GM12878 (cell line): ENCODE measurements at regions not wholly inside any gene's neighbourhood (a gene's known extent, or its start where the extent isn't known, plus 50 kb on each side); places are given as distances from the start of the nearest gene placed in this dataset.

ENCODE experiments used
- ATAC-seq: fragments of 200-7000 bp; cut with Tn5 transposase; 3 replicates; pipeline ENCODE4 v1.9.1; 2020; ENCODE audit warnings: mild to moderate bottlenecking, moderate library complexity
- BruUV-seq: library from RNA; stranded (reverse); fragments of 400-500 nt; replicated peaks from 2 replicates; lab custom pipeline; 2021; lab: Mats Ljungman, UMichigan
- CTCF ChIA-PET: fragments of 300-600 bp; sonication (Branson Sonifier 250); formaldehyde crosslinking; extraction: SDS; loops from one replicate; lab custom pipeline; 2021; ENCODE audit warnings: inconsistent platforms; lab: Yijun Ruan, JAX
- POLR2A ChIA-PET: fragments of 350-600 bp; formaldehyde crosslinking; extraction: SDS; loops from one replicate; lab custom pipeline; 2021; ENCODE audit warnings: inconsistent platforms; lab: Charles Lee
- RAD21 ChIA-PET: fragments of 300-600 bp; sonication (Branson Sonifier 250); formaldehyde crosslinking; loops from one replicate; lab custom pipeline; 2023; ENCODE audit warnings: antibody characterized with exemption; ENCODE audit not compliant: unreplicated experiment; lab: Charles Lee
- SMC1A ChIA-PET: fragments of 300-600 bp; sonication (Branson Sonifier 250); formaldehyde crosslinking; loops from one replicate; lab custom pipeline; 2023; ENCODE audit not compliant: unreplicated experiment, uncharacterized antibody; lab: Charles Lee
- DNase-seq: peaks from one replicate; pipeline ENCODE4 v3.0.0-alpha.2; 2011; ENCODE audit warnings: low read depth, low spot score
- FAIRE-seq: peaks from 3 replicates; lab custom pipeline; 2011; peaks lifted over from hg19 to GRCh38; lab: Jason Lieb, UNC
- H2AFZ ChIP-seq: 2 replicates; pipeline ENCODE4 v1.6.0; 2011; ENCODE audit warnings: low read depth, low read length, control low read depth; ENCODE audit not compliant: control insufficient read depth
- H3K27ac ChIP-seq: 2 replicates; pipeline ENCODE4 v1.5.1; 2011; ENCODE audit warnings: control low read depth; ENCODE audit not compliant: control insufficient read depth, insufficient read depth
- H3K27me3 ChIP-seq, 2 experiments: replicated peaks in 1 of 2; 2 replicates each; pipeline versions ENCODE4 v1.6.0 to v1.6.1; 2011; ENCODE audit warnings: low read length in 1 of 2; ENCODE audit not compliant: control insufficient read depth in 2 of 2, insufficient read depth in 2 of 2
- H3K36me3 ChIP-seq, 2 experiments: 2 replicates each; pipeline ENCODE4 v1.5.1; 2011; ENCODE audit warnings: low read length in 1 of 2; ENCODE audit not compliant: control insufficient read depth in 2 of 2, insufficient read depth in 2 of 2
- H3K4me1 ChIP-seq: 2 replicates; pipeline ENCODE4 v1.6.1; 2011; ENCODE audit warnings: mild to moderate bottlenecking, low read length, moderate library complexity, mixed read lengths; ENCODE audit not compliant: control insufficient read depth, insufficient read depth
- H3K4me2 ChIP-seq: 2 replicates; pipeline ENCODE4 v1.6.0; 2011; ENCODE audit warnings: control low read depth; ENCODE audit not compliant: control insufficient read depth, insufficient read depth
- H3K4me3 ChIP-seq: fragments of 200-600 bp; sonication (generic); 2 replicates; pipeline ENCODE4 v1.5.1; 2016
- H3K79me2 ChIP-seq: 2 replicates; pipeline ENCODE4 v1.6.0; 2011; ENCODE audit warnings: low read length; ENCODE audit not compliant: control insufficient read depth, insufficient read depth
- H3K9ac ChIP-seq: 2 replicates; pipeline ENCODE4 v1.8.0; 2011; ENCODE audit warnings: low read length, control low read depth, mixed read lengths; ENCODE audit not compliant: control insufficient read depth, insufficient read depth
- H3K9me3 ChIP-seq: replicated peaks from 3 replicates; pipeline ENCODE4 v1.5.1; 2011; ENCODE audit warnings: mild to moderate bottlenecking, low read length; ENCODE audit not compliant: control insufficient read depth, insufficient read depth
- H4K20me1 ChIP-seq: 2 replicates; pipeline ENCODE4 v1.6.0; 2011; ENCODE audit not compliant: control insufficient read depth, insufficient read depth
- ATF7 ChIP-seq: fragments of 450-650 bp; IDR thresholded peaks from 2 replicates; pipeline ENCODE4 v1.6.1; 2016; ENCODE audit warnings: low read depth, mild to moderate bottlenecking
- CHD4 ChIP-seq: fragments of 200-600 bp; sonication (generic); IDR thresholded peaks from 2 replicates; pipeline ENCODE4 v1.6.1; 2016; ENCODE audit warnings: mild to moderate bottlenecking
- DPF2 ChIP-seq: fragments of 450-650 bp; IDR thresholded peaks from 2 replicates; pipeline ENCODE4 v1.6.1; 2017; ENCODE audit warnings: mild to moderate bottlenecking
- JUND ChIP-seq: IDR thresholded peaks from 2 replicates; pipeline ENCODE4 v1.6.1; 2012; ENCODE audit warnings: low read depth, mild to moderate bottlenecking, low read length, improper control_type of control experiment, moderate library complexity
- KDM1A ChIP-seq: fragments of 200-600 bp; sonication (generic); IDR thresholded peaks from 2 replicates; pipeline ENCODE4 v1.6.1; 2016; ENCODE audit warnings: borderline replicate concordance
- MEF2A ChIP-seq: IDR thresholded peaks from 2 replicates; pipeline ENCODE4 v1.6.1; 2011; ENCODE audit warnings: low read depth, mild to moderate bottlenecking, low read length, moderate library complexity; ENCODE audit not compliant: insufficient read depth
- NR2F1 ChIP-seq: fragments of 450-650 bp; conservative IDR thresholded peaks from 2 replicates; pipeline ENCODE4 v1.6.1; 2017; ENCODE audit warnings: mild to moderate bottlenecking
- SIN3A ChIP-seq: IDR thresholded peaks from 2 replicates; pipeline ENCODE4 v1.6.1; 2012; ENCODE audit warnings: low read depth, low read length, improper control_type of control experiment
- SMAD1 ChIP-seq: fragments of 450-650 bp; IDR thresholded peaks from 2 replicates; pipeline ENCODE4 v1.6.1; 2018; ENCODE audit warnings: mild to moderate bottlenecking, low read depth; ENCODE audit not compliant: partially characterized antibody
- SREBF1 ChIP-seq: IDR thresholded peaks from 2 replicates; pipeline ENCODE4 v1.6.1; 2012; ENCODE audit warnings: mild to moderate bottlenecking, low read length
- TAF1 ChIP-seq: IDR thresholded peaks from 2 replicates; pipeline ENCODE4 v1.6.1; 2011; ENCODE audit warnings: mild to moderate bottlenecking, low read depth, low read length, borderline replicate concordance
- ZNF207 ChIP-seq: fragments of 450-650 bp; IDR thresholded peaks from 2 replicates; pipeline ENCODE4 v1.6.1; 2014; ENCODE audit warnings: antibody characterized with exemption, mild to moderate bottlenecking, borderline replicate concordance
- WGBS: methylation state at CpG from one replicate; pipeline ENCODE4 v1.1.6; 2016; ENCODE audit warnings: low lambda C conversion rate; ENCODE audit not compliant: insufficient replicate concordance, insufficient coverage; ENCODE audit errors: missing lambda C conversion rate; 5-methylcytosine and 5-hydroxymethylcytosine counted together
- in situ Hi-C: fragments of 300-500 bp; cut with MboI; formaldehyde crosslinking; loops from 9 replicates; pipeline ENCODE4 v1.14.3; 2018; ENCODE audit warnings: mixed read lengths
- intact Hi-C: fragments of 100-400 bp; cut with micrococcal nuclease; formaldehyde crosslinking; loops from one replicate; pipeline ENCODE4 v1.14.2; 2022; ENCODE audit not compliant: unreplicated experiment
- TF ChIP-seq, protein P1 (sequence below): fragments of 450-650 bp; IDR thresholded peaks from 2 replicates; pipeline ENCODE4 v1.6.1; 2017; ENCODE audit warnings: mild to moderate bottlenecking, moderate library complexity
- TF ChIP-seq, protein P2 (sequence below): fragments of 450-650 bp; IDR thresholded peaks from 2 replicates; pipeline ENCODE4 v1.6.1; 2018; ENCODE audit warnings: mild to moderate bottlenecking, low read depth, moderate library complexity; ENCODE audit not compliant: partially characterized antibody
- TF ChIP-seq, protein P3 (sequence below): fragments of 150-350 bp; IDR thresholded peaks from 2 replicates; pipeline ENCODE4 v1.6.1; 2016; ENCODE audit warnings: low read depth, low read length

- H3K9me3 ChIP-seq = peaks cover 3% of the 10 kb centered on the region; the same call in 1 of the 3 replicates
- no peak for FAIRE-seq
- no peak for DNase-seq
- SMC1A ChIA-PET = no interaction called here
- H3K4me2 ChIP-seq = no peak overlapping the region
- RAD21 ChIA-PET = no interaction called here
- no peaks in the 10 kb centered on the region for H3K27me3 ChIP-seq
- H3K4me3 ChIP-seq = no peak overlapping the region
- no peaks in the 10 kb centered on the region for H4K20me1 ChIP-seq
- no peak overlapping the region for H3K27ac ChIP-seq
- no peak for ATAC-seq
- no peak overlapping the region for H3K9ac ChIP-seq
- in situ Hi-C loops = no loop called here
- H3K36me3 ChIP-seq = no peaks in the 10 kb centered on the region
- H3K4me1 ChIP-seq = peaks cover 36% of the 10 kb centered on the region
- CTCF ChIA-PET = no interaction called here
- no TSS peak for BruUV-seq
- H2AFZ ChIP-seq = no peak overlapping the region
- WGBS = 68% methylated on average over 19 of the region's 27 CpGs
- intact Hi-C loops = no loop called here
- TF ChIP-seq MEF2A (no peak), NR2F1 (no peak), JUND (no peak), KDM1A (no peak), ATF7 (no peak), TAF1 (no peak), SREBF1 (no peak), SIN3A (no peak), SMAD1 (no peak), CHD4 (no peak), DPF2 (no peak), ZNF207 (no peak)
- TF ChIP-seq, protein P1, sequence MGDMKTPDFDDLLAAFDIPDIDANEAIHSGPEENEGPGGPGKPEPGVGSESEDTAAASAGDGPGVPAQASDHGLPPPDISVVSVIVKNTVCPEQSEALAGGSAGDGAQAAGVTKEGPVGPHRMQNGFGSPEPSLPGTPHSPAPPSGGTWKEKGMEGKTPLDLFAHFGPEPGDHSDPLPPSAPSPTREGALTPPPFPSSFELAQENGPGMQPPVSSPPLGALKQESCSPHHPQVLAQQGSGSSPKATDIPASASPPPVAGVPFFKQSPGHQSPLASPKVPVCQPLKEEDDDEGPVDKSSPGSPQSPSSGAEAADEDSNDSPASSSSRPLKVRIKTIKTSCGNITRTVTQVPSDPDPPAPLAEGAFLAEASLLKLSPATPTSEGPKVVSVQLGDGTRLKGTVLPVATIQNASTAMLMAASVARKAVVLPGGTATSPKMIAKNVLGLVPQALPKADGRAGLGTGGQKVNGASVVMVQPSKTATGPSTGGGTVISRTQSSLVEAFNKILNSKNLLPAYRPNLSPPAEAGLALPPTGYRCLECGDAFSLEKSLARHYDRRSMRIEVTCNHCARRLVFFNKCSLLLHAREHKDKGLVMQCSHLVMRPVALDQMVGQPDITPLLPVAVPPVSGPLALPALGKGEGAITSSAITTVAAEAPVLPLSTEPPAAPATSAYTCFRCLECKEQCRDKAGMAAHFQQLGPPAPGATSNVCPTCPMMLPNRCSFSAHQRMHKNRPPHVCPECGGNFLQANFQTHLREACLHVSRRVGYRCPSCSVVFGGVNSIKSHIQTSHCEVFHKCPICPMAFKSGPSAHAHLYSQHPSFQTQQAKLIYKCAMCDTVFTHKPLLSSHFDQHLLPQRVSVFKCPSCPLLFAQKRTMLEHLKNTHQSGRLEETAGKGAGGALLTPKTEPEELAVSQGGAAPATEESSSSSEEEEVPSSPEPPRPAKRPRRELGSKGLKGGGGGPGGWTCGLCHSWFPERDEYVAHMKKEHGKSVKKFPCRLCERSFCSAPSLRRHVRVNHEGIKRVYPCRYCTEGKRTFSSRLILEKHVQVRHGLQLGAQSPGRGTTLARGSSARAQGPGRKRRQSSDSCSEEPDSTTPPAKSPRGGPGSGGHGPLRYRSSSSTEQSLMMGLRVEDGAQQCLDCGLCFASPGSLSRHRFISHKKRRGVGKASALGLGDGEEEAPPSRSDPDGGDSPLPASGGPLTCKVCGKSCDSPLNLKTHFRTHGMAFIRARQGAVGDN = no peak
- TF ChIP-seq, protein P2, sequence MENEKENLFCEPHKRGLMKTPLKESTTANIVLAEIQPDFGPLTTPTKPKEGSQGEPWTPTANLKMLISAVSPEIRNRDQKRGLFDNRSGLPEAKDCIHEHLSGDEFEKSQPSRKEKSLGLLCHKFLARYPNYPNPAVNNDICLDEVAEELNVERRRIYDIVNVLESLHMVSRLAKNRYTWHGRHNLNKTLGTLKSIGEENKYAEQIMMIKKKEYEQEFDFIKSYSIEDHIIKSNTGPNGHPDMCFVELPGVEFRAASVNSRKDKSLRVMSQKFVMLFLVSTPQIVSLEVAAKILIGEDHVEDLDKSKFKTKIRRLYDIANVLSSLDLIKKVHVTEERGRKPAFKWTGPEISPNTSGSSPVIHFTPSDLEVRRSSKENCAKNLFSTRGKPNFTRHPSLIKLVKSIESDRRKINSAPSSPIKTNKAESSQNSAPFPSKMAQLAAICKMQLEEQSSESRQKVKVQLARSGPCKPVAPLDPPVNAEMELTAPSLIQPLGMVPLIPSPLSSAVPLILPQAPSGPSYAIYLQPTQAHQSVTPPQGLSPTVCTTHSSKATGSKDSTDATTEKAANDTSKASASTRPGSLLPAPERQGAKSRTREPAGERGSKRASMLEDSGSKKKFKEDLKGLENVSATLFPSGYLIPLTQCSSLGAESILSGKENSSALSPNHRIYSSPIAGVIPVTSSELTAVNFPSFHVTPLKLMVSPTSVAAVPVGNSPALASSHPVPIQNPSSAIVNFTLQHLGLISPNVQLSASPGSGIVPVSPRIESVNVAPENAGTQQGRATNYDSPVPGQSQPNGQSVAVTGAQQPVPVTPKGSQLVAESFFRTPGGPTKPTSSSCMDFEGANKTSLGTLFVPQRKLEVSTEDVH = no peak
- TF ChIP-seq, protein P3, sequence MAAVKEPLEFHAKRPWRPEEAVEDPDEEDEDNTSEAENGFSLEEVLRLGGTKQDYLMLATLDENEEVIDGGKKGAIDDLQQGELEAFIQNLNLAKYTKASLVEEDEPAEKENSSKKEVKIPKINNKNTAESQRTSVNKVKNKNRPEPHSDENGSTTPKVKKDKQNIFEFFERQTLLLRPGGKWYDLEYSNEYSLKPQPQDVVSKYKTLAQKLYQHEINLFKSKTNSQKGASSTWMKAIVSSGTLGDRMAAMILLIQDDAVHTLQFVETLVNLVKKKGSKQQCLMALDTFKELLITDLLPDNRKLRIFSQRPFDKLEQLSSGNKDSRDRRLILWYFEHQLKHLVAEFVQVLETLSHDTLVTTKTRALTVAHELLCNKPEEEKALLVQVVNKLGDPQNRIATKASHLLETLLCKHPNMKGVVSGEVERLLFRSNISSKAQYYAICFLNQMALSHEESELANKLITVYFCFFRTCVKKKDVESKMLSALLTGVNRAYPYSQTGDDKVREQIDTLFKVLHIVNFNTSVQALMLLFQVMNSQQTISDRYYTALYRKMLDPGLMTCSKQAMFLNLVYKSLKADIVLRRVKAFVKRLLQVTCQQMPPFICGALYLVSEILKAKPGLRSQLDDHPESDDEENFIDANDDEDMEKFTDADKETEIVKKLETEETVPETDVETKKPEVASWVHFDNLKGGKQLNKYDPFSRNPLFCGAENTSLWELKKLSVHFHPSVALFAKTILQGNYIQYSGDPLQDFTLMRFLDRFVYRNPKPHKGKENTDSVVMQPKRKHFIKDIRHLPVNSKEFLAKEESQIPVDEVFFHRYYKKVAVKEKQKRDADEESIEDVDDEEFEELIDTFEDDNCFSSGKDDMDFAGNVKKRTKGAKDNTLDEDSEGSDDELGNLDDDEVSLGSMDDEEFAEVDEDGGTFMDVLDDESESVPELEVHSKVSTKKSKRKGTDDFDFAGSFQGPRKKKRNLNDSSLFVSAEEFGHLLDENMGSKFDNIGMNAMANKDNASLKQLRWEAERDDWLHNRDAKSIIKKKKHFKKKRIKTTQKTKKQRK = no peak
- TF ChIP-seq, all 136 proteins: peak for 0
- POLR2A ChIA-PET = no interaction called here
- H3K79me2 ChIP-seq = no peaks in the 10 kb centered on the region
Measured at GRCh38 chr16:85220964-85221731, 108.9 kb upstream of the CIBAR2 start.
